ENCODE measurements at regions not wholly inside any gene's neighbourhood (a gene's known extent, or its start where the extent isn't known, plus 50 kb on each side); places are given as distances from the start of the nearest gene placed in this dataset.

GRCh38 chr5:75951716-75952115 is 131.5 kb upstream of the SV2C start:
- no peak for TF ChIP-seq CTCF (conservative IDR thresholded peaks at IDR 0.05)
- no peak overlapping the region for H3K27ac ChIP-seq

GRCh38 chr5:75951158-75951557 is 132.0 kb upstream of the SV2C start:
- no peak overlapping the region for H3K27ac ChIP-seq
- TF ChIP-seq CTCF (conservative IDR thresholded peaks at IDR 0.05) = no peak

- no peak overlapping the region for H3K27ac ChIP-seq
- no peak for TF ChIP-seq CTCF (conservative IDR thresholded peaks at IDR 0.05)
Measured at GRCh38 chr5:75948438-75948837, 134.7 kb upstream of the SV2C start.

GRCh38 chr5:75940418-75940817 is 142.8 kb upstream of the SV2C start:
- no peak for TF ChIP-seq CTCF (conservative IDR thresholded peaks at IDR 0.05)
- no peak overlapping the region for H3K27ac ChIP-seq

- no peak for TF ChIP-seq CTCF (conservative IDR thresholded peaks at IDR 0.05)
- no peak overlapping the region for H3K27ac ChIP-seq
Measured at GRCh38 chr5:75935572-75935971, 147.6 kb upstream of the SV2C start.

- TF ChIP-seq CTCF (conservative IDR thresholded peaks at IDR 0.05) = no peak
- no peak overlapping the region for H3K27ac ChIP-seq
Measured at GRCh38 chr5:75933489-75933888, 149.7 kb upstream of the SV2C start.

- TF ChIP-seq CTCF (conservative IDR thresholded peaks at IDR 0.05) = no peak
- no peak overlapping the region for H3K27ac ChIP-seq
Measured at GRCh38 chr5:75931175-75931574, 152.0 kb upstream of the SV2C start.

- no peak for TF ChIP-seq CTCF (conservative IDR thresholded peaks at IDR 0.05)
- no peak overlapping the region for H3K27ac ChIP-seq
Measured at GRCh38 chr5:75928992-75929391, 154.2 kb upstream of the SV2C start.
